GM13976 (cell line): ENCODE measurements at regions not wholly inside any gene's neighbourhood (a gene's known extent, or its start where the extent isn't known, plus 50 kb on each side); places are given as distances from the start of the nearest gene placed in this dataset.

Source experiments
- DNase-seq: peaks from one replicate; pipeline ENCODE4 v3.0.0; 2012; ENCODE audit warnings: low spot score
- in situ Hi-C: fragments of 300-500 bp; cut with MboI; formaldehyde crosslinking; loops from one replicate; pipeline ENCODE4 v1.12.0; 2022; ENCODE audit warnings: low sequenced_read_pairs, mixed read lengths, inconsistent platforms; ENCODE audit not compliant: unreplicated experiment
- TF ChIP-seq, protein P1 (sequence below): IDR thresholded peaks from 2 replicates; pipeline ENCODE4 v1.5.1; 2012; ENCODE audit warnings: borderline replicate concordance, mild to moderate bottlenecking; ENCODE audit not compliant: insufficient read depth; ENCODE audit errors: extremely low read depth, missing control alignments, control extremely low read depth

DNA sequence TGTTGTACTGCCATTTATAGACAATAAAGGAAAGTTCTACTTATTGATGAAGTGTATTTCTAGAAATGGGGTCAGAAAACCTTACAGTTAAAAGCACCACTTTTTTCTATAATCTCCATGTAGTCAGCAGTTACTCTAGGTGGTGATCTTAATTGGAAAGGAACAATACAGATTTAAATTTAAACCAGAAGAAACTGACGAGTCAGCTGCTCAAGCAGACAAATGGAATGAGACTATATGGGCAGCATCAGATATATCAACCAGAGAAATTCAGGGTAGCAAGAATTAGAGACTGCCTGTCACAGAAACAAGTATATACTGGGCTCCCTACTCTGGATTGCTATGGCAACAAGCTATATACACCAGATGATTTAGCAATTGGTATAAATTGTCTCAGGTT is 99.6 kb upstream of the SCG2 start:
- no peak for DNase-seq
- in situ Hi-C loops = no loop called here
- TF ChIP-seq, protein P1, sequence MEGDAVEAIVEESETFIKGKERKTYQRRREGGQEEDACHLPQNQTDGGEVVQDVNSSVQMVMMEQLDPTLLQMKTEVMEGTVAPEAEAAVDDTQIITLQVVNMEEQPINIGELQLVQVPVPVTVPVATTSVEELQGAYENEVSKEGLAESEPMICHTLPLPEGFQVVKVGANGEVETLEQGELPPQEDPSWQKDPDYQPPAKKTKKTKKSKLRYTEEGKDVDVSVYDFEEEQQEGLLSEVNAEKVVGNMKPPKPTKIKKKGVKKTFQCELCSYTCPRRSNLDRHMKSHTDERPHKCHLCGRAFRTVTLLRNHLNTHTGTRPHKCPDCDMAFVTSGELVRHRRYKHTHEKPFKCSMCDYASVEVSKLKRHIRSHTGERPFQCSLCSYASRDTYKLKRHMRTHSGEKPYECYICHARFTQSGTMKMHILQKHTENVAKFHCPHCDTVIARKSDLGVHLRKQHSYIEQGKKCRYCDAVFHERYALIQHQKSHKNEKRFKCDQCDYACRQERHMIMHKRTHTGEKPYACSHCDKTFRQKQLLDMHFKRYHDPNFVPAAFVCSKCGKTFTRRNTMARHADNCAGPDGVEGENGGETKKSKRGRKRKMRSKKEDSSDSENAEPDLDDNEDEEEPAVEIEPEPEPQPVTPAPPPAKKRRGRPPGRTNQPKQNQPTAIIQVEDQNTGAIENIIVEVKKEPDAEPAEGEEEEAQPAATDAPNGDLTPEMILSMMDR = no peak

DNA sequence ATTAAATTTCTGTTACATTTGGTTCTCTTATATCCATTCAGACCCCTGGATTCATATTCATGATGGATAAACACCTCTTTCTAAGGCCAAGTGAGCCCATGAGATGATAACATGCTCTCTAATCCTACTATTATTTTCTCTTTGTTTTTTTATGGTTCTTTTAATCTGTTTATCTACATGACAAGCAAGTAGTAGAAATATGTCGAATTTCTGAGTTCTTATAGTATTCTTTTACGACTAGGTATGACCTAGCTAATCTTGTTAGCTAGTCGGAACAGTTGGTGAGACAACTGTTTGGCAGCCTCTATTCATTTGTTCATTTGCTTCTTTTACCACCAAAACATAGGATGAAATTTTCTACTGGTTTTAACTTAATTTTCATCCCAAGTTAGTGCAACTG is 98.1 kb upstream of the SCG2 start:
- TF ChIP-seq, protein P1 = no peak
- no peak for DNase-seq
- in situ Hi-C loops = no loop called here

DNA sequence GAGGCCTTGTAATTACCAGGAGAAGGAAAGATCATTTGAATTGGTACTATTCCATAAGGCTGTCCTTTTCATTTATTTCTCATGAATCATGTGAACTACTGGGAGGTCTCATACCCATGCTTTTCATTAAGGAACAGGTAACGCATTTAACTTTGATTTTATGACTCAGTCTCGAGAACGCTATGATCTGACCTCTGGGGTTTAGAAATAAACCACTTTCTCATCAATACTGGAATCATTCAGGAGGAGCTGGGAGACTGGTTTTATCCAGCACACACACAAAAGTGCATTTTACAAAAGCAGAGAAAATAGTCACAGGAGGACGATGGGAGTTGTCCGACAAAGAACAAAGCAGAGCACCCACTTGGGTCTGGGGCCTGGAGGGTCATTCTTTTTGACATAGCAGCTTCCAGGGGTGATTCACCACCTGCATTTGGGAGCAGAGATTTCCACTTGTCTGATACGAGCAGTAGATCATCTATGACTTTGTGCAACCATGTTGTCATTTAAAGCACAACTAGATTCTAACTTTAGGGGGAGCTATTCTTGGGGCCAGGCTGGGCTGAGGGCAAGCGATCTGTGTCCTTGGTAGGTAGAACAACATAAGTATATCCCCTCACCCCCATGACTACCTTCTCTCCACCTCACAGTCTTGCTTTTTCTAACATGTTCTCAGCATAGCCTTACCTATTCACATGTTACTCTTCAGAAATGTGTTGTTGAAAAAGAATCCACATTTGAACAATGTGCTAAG is 95.9 kb upstream of the SCG2 start:
- in situ Hi-C loops = no loop called here
- TF ChIP-seq, protein P1 = no peak
- DNase-seq = no peak

DNA sequence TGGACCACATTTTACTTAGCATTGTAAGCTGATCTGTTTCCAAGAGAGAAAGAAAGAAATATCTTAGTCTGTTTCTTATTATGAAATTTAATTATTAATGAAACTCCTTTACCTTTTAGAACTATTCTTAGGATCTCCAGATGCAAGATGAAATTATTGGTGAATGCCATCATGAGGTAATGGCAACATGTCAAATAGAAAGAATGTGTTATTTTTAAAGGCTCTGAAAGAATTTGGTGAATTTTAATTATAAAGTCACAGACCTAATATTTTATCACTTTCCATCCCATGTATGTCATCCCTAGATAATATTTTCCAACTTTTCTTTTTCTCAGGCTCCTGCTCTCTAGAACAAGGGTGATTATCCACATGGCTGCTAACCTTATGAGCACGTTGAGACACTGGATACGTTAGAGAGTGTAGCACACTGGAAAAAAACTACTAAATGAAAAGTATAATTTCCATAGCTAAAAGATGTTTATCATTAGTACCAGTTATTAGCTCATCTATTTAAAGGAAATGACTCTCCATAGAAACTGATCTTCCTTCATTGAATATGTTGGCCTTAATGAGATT is 95.2 kb upstream of the SCG2 start:
- TF ChIP-seq, protein P1 = no peak
- in situ Hi-C loops = no loop called here
- DNase-seq = no peak

DNA sequence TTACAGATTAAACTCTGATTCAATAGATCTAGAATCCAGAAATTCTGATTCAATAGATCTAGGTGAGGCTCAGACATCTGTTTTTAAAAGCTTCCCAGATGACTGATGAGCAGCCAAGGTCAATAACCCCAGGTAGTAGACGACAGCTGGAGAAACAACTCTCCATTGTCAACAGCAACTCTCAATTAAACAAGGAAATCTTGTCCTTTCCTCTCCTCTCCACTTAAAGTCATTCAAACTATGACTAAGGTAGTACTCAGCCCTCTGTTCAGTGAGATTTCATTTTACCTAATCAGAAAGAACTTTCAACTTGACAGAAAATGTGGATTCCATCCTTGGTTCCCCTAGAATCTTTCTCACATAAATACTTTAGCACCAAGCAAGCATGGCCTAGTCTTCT is 94.6 kb upstream of the SCG2 start:
- no peak for DNase-seq
- in situ Hi-C loops = no loop called here
- TF ChIP-seq, protein P1 = no peak

DNA sequence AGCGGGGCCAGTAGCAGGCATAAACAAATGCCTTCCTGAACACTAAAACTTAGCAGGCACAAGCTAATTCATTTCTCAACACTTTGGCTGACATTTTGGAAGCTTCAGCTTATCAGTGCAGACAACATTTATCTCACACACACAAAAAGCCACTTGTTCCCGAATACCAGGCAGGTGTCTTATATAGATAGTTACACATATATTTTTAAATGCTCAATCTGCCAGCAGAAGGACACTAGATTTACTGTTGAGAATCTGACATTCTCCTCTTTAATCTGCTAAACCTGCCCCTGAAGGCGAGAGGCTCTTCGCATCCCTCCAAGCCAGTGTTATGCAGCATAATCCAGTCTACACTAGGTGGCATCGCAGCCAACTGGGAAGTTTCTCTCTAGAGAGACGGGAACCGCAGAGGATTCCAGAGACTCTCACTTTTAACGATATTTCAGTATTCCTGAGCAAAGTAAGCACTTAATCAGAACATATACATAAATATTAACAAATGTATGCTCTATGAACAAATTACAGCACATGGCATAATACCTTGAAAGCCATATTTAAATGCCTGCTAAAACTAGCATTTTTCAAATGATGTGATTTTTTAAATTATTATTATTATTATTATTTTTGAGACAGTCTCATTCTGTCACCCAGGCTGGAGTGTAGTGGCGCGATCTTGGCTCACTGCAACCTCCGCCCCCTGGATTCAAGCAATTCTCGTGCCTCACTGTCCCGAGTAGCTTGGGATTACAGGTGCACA is 90.2 kb upstream of the SCG2 start:
- in situ Hi-C loops = no loop called here
- no peak for DNase-seq
- TF ChIP-seq, protein P1 = peak; percentile 38
